ENCODE measurements at regions not wholly inside any gene's neighbourhood (a gene's known extent, or its start where the extent isn't known, plus 50 kb on each side); places are given as distances from the start of the nearest gene placed in this dataset.

DNA sequence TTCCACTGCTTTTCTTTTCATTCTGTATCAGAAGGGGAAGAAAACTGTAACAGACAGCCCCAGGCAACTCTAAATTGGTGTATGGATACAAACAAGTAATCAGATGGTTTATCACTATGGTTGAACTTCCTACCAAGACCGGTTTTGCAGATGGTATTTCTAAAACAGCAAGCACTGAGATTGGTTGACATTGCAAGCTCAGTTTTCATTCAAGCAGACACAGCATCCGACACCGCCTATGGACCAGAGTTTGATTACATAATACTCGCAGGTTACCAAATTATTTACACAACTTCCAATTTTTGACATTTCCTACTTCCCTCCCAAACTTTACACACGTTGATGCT, 209.9 kb downstream of the ALDH8A1 start:
- no peaks in the 10 kb centered on the region for H3K27me3 Mint-ChIP-seq (ENCODE audit: insufficient read depth, unreplicated experiment)
- H3K4me1 Mint-ChIP-seq (ENCODE audit: low read depth, unreplicated experiment) = no peaks in the 10 kb centered on the region
- BruUV-seq (replicated peaks) = no TSS peak
- H3K36me3 Mint-ChIP-seq (ENCODE audit: insufficient read depth, unreplicated experiment) = no peaks in the 10 kb centered on the region
- no peaks in the 10 kb centered on the region for H3K9me3 Mint-ChIP-seq (ENCODE audit: unreplicated experiment)
- POLR2A ChIA-PET = no interaction called here
- Histone ChIP-seq H3K27me3 (replicated peaks; ENCODE audit: control insufficient read depth, insufficient read depth, low read length) (no peaks in the 10 kb centered on the region), H3K36me3 (ENCODE audit: control insufficient read depth, insufficient read depth, low read length) (no peaks in the 10 kb centered on the region), H3K4me1 (no peaks in the 10 kb centered on the region), H3K4me3 (ENCODE audit: low read depth, low read length) (no peak overlapping the region), H3K9me3 (no peaks in the 10 kb centered on the region)
- H3K4me3 Mint-ChIP-seq (ENCODE audit: unreplicated experiment) = no peak overlapping the region
- no peak overlapping the region for H3K27ac Mint-ChIP-seq (ENCODE audit: unreplicated experiment)
- DNase-seq = no peak
- TF ChIP-seq, protein P1, sequence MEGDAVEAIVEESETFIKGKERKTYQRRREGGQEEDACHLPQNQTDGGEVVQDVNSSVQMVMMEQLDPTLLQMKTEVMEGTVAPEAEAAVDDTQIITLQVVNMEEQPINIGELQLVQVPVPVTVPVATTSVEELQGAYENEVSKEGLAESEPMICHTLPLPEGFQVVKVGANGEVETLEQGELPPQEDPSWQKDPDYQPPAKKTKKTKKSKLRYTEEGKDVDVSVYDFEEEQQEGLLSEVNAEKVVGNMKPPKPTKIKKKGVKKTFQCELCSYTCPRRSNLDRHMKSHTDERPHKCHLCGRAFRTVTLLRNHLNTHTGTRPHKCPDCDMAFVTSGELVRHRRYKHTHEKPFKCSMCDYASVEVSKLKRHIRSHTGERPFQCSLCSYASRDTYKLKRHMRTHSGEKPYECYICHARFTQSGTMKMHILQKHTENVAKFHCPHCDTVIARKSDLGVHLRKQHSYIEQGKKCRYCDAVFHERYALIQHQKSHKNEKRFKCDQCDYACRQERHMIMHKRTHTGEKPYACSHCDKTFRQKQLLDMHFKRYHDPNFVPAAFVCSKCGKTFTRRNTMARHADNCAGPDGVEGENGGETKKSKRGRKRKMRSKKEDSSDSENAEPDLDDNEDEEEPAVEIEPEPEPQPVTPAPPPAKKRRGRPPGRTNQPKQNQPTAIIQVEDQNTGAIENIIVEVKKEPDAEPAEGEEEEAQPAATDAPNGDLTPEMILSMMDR (IDR thresholded peaks at IDR 0.05; ENCODE audit: insufficient read depth in 1 of 2, low read depth in 1 of 2, low read length in 1 of 2, severe bottlenecking in 1 of 2, unreplicated experiment in 1 of 2) = no peak
- intact Hi-C loops (cut with micrococcal nuclease; ENCODE audit: unreplicated experiment) = no loop called here
- CTCF ChIA-PET = interaction anchor here (0.5 kb wide), 1 partner anchor 82 kb away, joined by 4 read pairs; no protein-coding TSS in a partner anchor

DNA sequence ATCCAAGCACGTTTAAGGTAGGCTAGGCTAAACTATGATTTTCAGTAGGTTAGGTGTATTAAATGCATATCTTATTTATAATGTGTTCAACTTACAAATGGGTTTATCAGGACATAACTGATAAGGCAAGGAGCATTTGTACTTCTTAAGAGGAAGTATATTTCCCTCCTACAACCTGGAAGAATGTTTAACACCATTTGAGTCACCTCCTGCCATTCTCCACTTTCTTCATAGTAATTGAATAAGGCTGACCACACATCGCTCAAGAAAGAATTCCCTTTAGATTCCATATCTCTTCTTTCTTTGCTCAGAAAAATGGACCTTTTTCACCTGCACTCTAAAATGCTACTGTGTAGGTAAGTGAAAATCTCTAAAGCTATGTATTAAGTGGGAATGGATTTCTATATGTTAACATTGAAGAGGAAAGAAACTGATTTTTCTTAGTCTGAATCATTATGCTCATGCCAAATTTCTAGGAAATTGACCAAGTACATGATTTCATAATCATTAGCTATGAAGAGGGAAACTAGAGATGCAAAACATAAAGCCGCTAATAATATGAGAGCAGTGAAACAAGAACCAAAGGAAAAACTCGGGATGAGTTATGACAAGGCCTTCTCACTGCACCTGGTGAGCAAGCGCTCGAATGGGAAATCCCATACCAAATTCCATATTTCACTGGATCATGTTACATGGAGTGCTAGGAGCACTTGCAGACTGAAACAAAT, 210.4 kb downstream of the ALDH8A1 start:
- BruUV-seq (replicated peaks) = no TSS peak
- no peak for DNase-seq
- Mint-ChIP-seq H3K27ac (ENCODE audit: unreplicated experiment) (no peak overlapping the region), H3K4me1 (ENCODE audit: low read depth, unreplicated experiment) (no peaks in the 10 kb centered on the region), H3K36me3 (ENCODE audit: insufficient read depth, unreplicated experiment) (no peaks in the 10 kb centered on the region), H3K9me3 (ENCODE audit: unreplicated experiment) (no peaks in the 10 kb centered on the region), H3K27me3 (ENCODE audit: insufficient read depth, unreplicated experiment) (no peaks in the 10 kb centered on the region), H3K4me3 (ENCODE audit: unreplicated experiment) (no peak overlapping the region)
- no peaks in the 10 kb centered on the region for H3K9me3 ChIP-seq
- intact Hi-C loops (cut with micrococcal nuclease; ENCODE audit: unreplicated experiment) = no loop called here
- H3K36me3 ChIP-seq (ENCODE audit: control insufficient read depth, insufficient read depth, low read length) = no peaks in the 10 kb centered on the region
- TF ChIP-seq, protein P1 (IDR thresholded peaks at IDR 0.05; ENCODE audit: insufficient read depth in 1 of 2, low read depth in 1 of 2, low read length in 1 of 2, severe bottlenecking in 1 of 2, unreplicated experiment in 1 of 2) = no peak
- no peak overlapping the region for H3K4me3 ChIP-seq (ENCODE audit: low read depth, low read length)
- H3K4me1 ChIP-seq = no peaks in the 10 kb centered on the region
- no peaks in the 10 kb centered on the region for H3K27me3 ChIP-seq (replicated peaks; ENCODE audit: control insufficient read depth, insufficient read depth, low read length)
- ChIA-PET CTCF (interaction anchor here (0.5 kb wide), 1 partner anchor 83 kb away, joined by 4 read pairs; no protein-coding TSS in a partner anchor), POLR2A (no interaction called here)

DNA sequence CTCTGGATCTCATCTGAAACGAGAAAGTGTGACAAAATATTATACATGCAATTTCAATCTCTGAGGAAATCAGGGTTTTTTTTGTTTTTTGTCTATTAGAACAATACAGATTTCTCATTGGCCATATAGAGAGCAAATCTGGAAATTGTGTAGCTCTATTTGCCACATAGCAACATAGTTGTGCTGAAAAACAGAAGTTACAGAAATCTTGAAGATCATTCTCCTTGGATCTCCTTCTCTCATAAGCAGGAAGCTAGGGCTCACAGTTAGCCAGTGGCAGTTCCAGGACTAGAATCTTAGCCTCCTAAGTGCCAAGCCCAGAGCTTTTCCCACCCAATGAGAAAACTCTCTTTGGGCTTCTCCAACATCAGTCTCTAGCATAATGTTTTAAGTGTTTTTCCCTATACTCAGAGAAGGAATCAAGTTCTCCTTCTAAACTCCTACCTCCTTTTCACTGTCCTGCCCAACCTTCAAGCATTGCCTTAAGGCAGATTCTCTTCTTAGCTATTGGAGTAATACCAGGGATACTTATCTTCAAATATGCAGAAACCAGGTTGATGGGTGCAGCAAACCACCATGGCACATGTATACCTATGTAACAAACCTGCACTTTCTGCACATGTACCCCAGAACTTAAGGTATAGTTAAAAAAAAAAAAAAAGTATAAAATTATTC, 211.6 kb downstream of the ALDH8A1 start:
- Histone ChIP-seq H3K4me3 (ENCODE audit: low read depth, low read length) (no peak overlapping the region), H3K27me3 (replicated peaks; ENCODE audit: control insufficient read depth, insufficient read depth, low read length) (no peaks in the 10 kb centered on the region), H3K4me1 (no peaks in the 10 kb centered on the region), H3K36me3 (ENCODE audit: control insufficient read depth, insufficient read depth, low read length) (no peaks in the 10 kb centered on the region), H3K9me3 (no peaks in the 10 kb centered on the region)
- no TSS peak for BruUV-seq (replicated peaks)
- Mint-ChIP-seq H3K4me3 (ENCODE audit: unreplicated experiment) (no peak overlapping the region), H3K36me3 (ENCODE audit: insufficient read depth, unreplicated experiment) (no peaks in the 10 kb centered on the region), H3K4me1 (ENCODE audit: low read depth, unreplicated experiment) (no peaks in the 10 kb centered on the region), H3K9me3 (ENCODE audit: unreplicated experiment) (no peaks in the 10 kb centered on the region), H3K27me3 (ENCODE audit: insufficient read depth, unreplicated experiment) (no peaks in the 10 kb centered on the region), H3K27ac (ENCODE audit: unreplicated experiment) (no peak overlapping the region)
- ChIA-PET CTCF (no interaction called here), POLR2A (no interaction called here)
- TF ChIP-seq, protein P1 (IDR thresholded peaks at IDR 0.05; ENCODE audit: insufficient read depth in 1 of 2, low read depth in 1 of 2, low read length in 1 of 2, severe bottlenecking in 1 of 2, unreplicated experiment in 1 of 2) = no peak
- intact Hi-C loops (cut with micrococcal nuclease; ENCODE audit: unreplicated experiment) = no loop called here
- no peak for DNase-seq

Measured in Caco-2 (cell line).